H1 (cell line): ENCODE measurements at regions not wholly inside any gene's neighbourhood (a gene's known extent, or its start where the extent isn't known, plus 50 kb on each side); places are given as distances from the start of the nearest gene placed in this dataset.

Experiments used
- CTCF ChIA-PET: fragments of 300-600 bp; sonication (Branson Sonifier 250); formaldehyde crosslinking; loops from one replicate; lab custom pipeline; 2021; ENCODE audit not compliant: partially characterized antibody; lab: Charles Lee
- POLR2A ChIA-PET: fragments of 300-600 bp; sonication (Branson Sonifier 250); formaldehyde crosslinking; loops from one replicate; lab custom pipeline; 2021; ENCODE audit warnings: inconsistent platforms; ENCODE audit not compliant: partially characterized antibody; lab: Charles Lee
- DNase-seq, 2 experiments: peaks; one replicate each; pipeline versions ENCODE4 v3.0.0 to v3.0.0-alpha.2; 2010 to 2022; ENCODE audit warnings: low spot score in 2 of 2, low read depth in 1 of 2, mixed read lengths in 1 of 2
- FAIRE-seq: peaks from 2 replicates; lab custom pipeline; 2011; peaks lifted over from hg19 to GRCh38; lab: Jason Lieb, UNC
- H2AFZ ChIP-seq: 2 replicates; pipeline ENCODE4 v1.8.1; 2012; ENCODE audit warnings: low read length, inconsistent platforms
- H2AK5ac ChIP-seq: 2 replicates; pipeline ENCODE4 v1.6.1; 2013; ENCODE audit warnings: low read depth, low read length
- H2BK120ac ChIP-seq: replicated peaks from 2 replicates; pipeline ENCODE3; 2013; ENCODE audit warnings: low read depth, low read length, inconsistent platforms
- H2BK12ac ChIP-seq: 2 replicates; pipeline ENCODE4 v1.6.1; 2013; ENCODE audit warnings: low read depth, low read length
- H2BK15ac ChIP-seq: 2 replicates; pipeline ENCODE4 v1.6.1; 2013; ENCODE audit warnings: low read length
- H2BK20ac ChIP-seq: 2 replicates; pipeline ENCODE4 v1.6.1; 2013; ENCODE audit warnings: low read length
- H2BK5ac ChIP-seq: 2 replicates; pipeline ENCODE4 v1.6.1; 2013; ENCODE audit warnings: low read depth, low read length
- H3K14ac ChIP-seq: 2 replicates; pipeline ENCODE4 v1.6.1; 2013; ENCODE audit warnings: inconsistent platforms; ENCODE audit not compliant: insufficient read length
- H3K18ac ChIP-seq: 2 replicates; pipeline ENCODE4 v1.6.1; 2013; ENCODE audit warnings: low read length; ENCODE audit errors: extremely low read depth
- H3K23ac ChIP-seq: 2 replicates; pipeline ENCODE4 v1.6.1; 2013; ENCODE audit warnings: inconsistent platforms; ENCODE audit not compliant: insufficient read length
- H3K23me2 ChIP-seq: 2 replicates; pipeline ENCODE4 v1.6.1; 2013; ENCODE audit warnings: low read depth, low read length
- H3K27ac ChIP-seq: 2 replicates; pipeline ENCODE4 v1.6.1; 2011; ENCODE audit warnings: low read depth, low read length, inconsistent platforms
- H3K27me3 ChIP-seq, 4 experiments: replicated peaks in 1 of 4; 1 replicate in 1 of 4; 2 replicates in 3 of 4; pipeline versions ENCODE4 v1.6.1 to v1.8.1; 2011 to 2013; ENCODE audit warnings: low read length in 3 of 4, mild to moderate bottlenecking in 3 of 4, inconsistent platforms in 2 of 4, mixed read lengths in 2 of 4, moderate library complexity in 1 of 4; ENCODE audit not compliant: control insufficient read depth in 3 of 4, insufficient read depth in 3 of 4; ENCODE audit errors: extremely low read depth in 1 of 4
- H3K36me3 ChIP-seq, 4 experiments: 2 replicates each; pipeline versions ENCODE4 v1.6.1 to v1.8.1; 2011 to 2013; ENCODE audit warnings: mild to moderate bottlenecking in 4 of 4, low read length in 3 of 4, moderate library complexity in 2 of 4, control low read depth in 1 of 4, inconsistent platforms in 1 of 4; ENCODE audit not compliant: insufficient read depth in 4 of 4, control insufficient read depth in 2 of 4
- H3K4ac ChIP-seq: replicated peaks from 2 replicates; pipeline ENCODE3; 2013; ENCODE audit warnings: low read length, low read depth, mixed read lengths, inconsistent platforms; ENCODE audit not compliant: insufficient read length
- H3K4me1 ChIP-seq, 4 experiments: replicated peaks in 1 of 4; 1 replicate in 1 of 4; 2 replicates in 3 of 4; pipeline versions ENCODE4 v1.6.1 to v1.8.1; 2011 to 2013; ENCODE audit warnings: low read length in 3 of 4, inconsistent platforms in 2 of 4, mixed read lengths in 1 of 4; ENCODE audit not compliant: insufficient read depth in 4 of 4, control insufficient read depth in 3 of 4
- H3K4me2 ChIP-seq, 2 experiments: 2 replicates each; pipeline versions ENCODE4 v1.6.1 to v1.8.1; 2011 to 2013; ENCODE audit warnings: low read depth in 2 of 2, low read length in 2 of 2, control low read depth in 1 of 2, inconsistent platforms in 1 of 2, mild to moderate bottlenecking in 1 of 2; ENCODE audit not compliant: insufficient read depth in 1 of 2
- H3K4me3 ChIP-seq, 4 experiments: fragments of 200-600, 300-600 bp in 1 of 4; sonication (generic), shearing (Covaris generic), sonication (Bioruptor Twin) in 1 of 4; 2 replicates each; pipeline versions ENCODE4 v1.5.1 to v1.8.1; 2011 to 2016; ENCODE audit warnings: low read length in 4 of 4, low read depth in 3 of 4, control low read depth in 2 of 4, inconsistent platforms in 2 of 4, mild to moderate bottlenecking in 2 of 4, mixed read lengths in 1 of 4, moderate library complexity in 1 of 4; ENCODE audit not compliant: insufficient read depth in 2 of 4; ENCODE audit errors: extremely low read depth in 1 of 4
- H3K56ac ChIP-seq: replicated peaks from 2 replicates; pipeline ENCODE3; 2013; ENCODE audit warnings: low read depth, mild to moderate bottlenecking, mixed read lengths, low read length, inconsistent platforms; ENCODE audit not compliant: insufficient read length
- H3K79me1 ChIP-seq: 2 replicates; pipeline ENCODE4 v1.6.1; 2013; ENCODE audit warnings: low read depth, low read length, control low read depth
- H3K79me2 ChIP-seq, 2 experiments: 2 replicates each; pipeline versions ENCODE4 v1.6.1 to v1.8.1; 2012 to 2013; ENCODE audit warnings: low read length in 2 of 2, mild to moderate bottlenecking in 2 of 2, inconsistent platforms in 1 of 2; ENCODE audit not compliant: insufficient read depth in 2 of 2, control insufficient read depth in 1 of 2
- H3K9ac ChIP-seq, 4 experiments: replicated peaks in 1 of 4; 1 replicate in 1 of 4; 2 replicates in 3 of 4; pipeline versions ENCODE4 v1.6.1 to v1.8.1; 2011 to 2013; ENCODE audit warnings: low read depth in 3 of 4, low read length in 3 of 4, control low read depth in 2 of 4, mild to moderate bottlenecking in 2 of 4, moderate library complexity in 2 of 4, inconsistent platforms in 1 of 4; ENCODE audit errors: extremely low read depth in 1 of 4
- H3K9me3 ChIP-seq, 2 experiments: 2 replicates each; pipeline versions ENCODE4 v1.6.1 to v1.8.1; 2012 to 2013; ENCODE audit warnings: mild to moderate bottlenecking in 2 of 2, moderate library complexity in 2 of 2, control low read depth in 1 of 2, inconsistent platforms in 1 of 2, low read depth in 1 of 2, low read length in 1 of 2, mixed read lengths in 1 of 2; ENCODE audit not compliant: insufficient read depth in 2 of 2
- H4K20me1 ChIP-seq, 2 experiments: replicated peaks in 1 of 2; 2 replicates each; pipeline versions ENCODE3 to v1.8.1; 2011 to 2013; ENCODE audit warnings: inconsistent platforms in 2 of 2, low read length in 2 of 2, mild to moderate bottlenecking in 1 of 2; ENCODE audit not compliant: insufficient read depth in 2 of 2, control insufficient read depth in 1 of 2
- H4K5ac ChIP-seq: 2 replicates; pipeline ENCODE4 v1.6.1; 2013; ENCODE audit warnings: low read length, low read depth, mixed read lengths, inconsistent platforms; ENCODE audit not compliant: insufficient read length
- H4K8ac ChIP-seq: 2 replicates; pipeline ENCODE4 v1.8.0; 2013; ENCODE audit warnings: mild to moderate bottlenecking, moderate library complexity, low read length, inconsistent platforms; ENCODE audit not compliant: insufficient read depth; ENCODE audit errors: extremely low read depth
- H4K91ac ChIP-seq: replicated peaks from 2 replicates; pipeline ENCODE3; 2013; ENCODE audit warnings: low read length, mixed read lengths, inconsistent platforms; ENCODE audit not compliant: insufficient read length
- CHD1 ChIP-seq: IDR thresholded peaks from 2 replicates; pipeline ENCODE4 v1.6.1; 2012; ENCODE audit warnings: low read depth, low read length, improper control_type of control experiment
- CREB1 ChIP-seq: IDR thresholded peaks from 2 replicates; pipeline ENCODE4 v1.6.1; 2012; ENCODE audit warnings: inconsistent platforms
- FOSL1 ChIP-seq: IDR thresholded peaks from 2 replicates; pipeline ENCODE4 v1.6.1; 2011; ENCODE audit warnings: mild to moderate bottlenecking, low read depth, low read length, moderate library complexity; ENCODE audit not compliant: insufficient read depth
- GABPA ChIP-seq: IDR thresholded peaks from 2 replicates; pipeline ENCODE4 v1.6.1; 2011; ENCODE audit warnings: mild to moderate bottlenecking, low read length, moderate library complexity, borderline replicate concordance; ENCODE audit not compliant: insufficient read depth
- HDAC6 ChIP-seq: IDR thresholded peaks from one replicate; pipeline ENCODE4 v1.7.1; 2012; ENCODE audit warnings: low read depth, mild to moderate bottlenecking, inconsistent platforms, low read length, moderate library complexity
- NANOG ChIP-seq: IDR thresholded peaks from 2 replicates; pipeline ENCODE4 v1.6.1; 2011; ENCODE audit warnings: low read length, low read depth, mild to moderate bottlenecking, inconsistent platforms; ENCODE audit not compliant: insufficient read depth, poor library complexity, severe bottlenecking
- NRF1 ChIP-seq: IDR thresholded peaks from 2 replicates; pipeline ENCODE4 v1.6.1; 2011; ENCODE audit warnings: mild to moderate bottlenecking, low read depth, low read length, improper control_type of control experiment
- POLR2A ChIP-seq, 2 experiments: IDR thresholded peaks; 1 replicate in 1 of 2; 2 replicates in 1 of 2; pipeline ENCODE4 v1.6.1; 2011; ENCODE audit warnings: low read depth in 2 of 2, low read length in 2 of 2, mild to moderate bottlenecking in 2 of 2; ENCODE audit errors: control extremely low read depth in 1 of 2
- RNF2 ChIP-seq: fragments of 200-900, 300-1000 bp; sonication (generic); IDR thresholded peaks from 2 replicates; pipeline ENCODE4 v1.7.1; 2016; ENCODE audit warnings: borderline replicate concordance, low read depth, mild to moderate bottlenecking, antibody characterized with exemption, low read length; ENCODE audit not compliant: poor library complexity, severe bottlenecking; ENCODE audit errors: missing control alignments
- RXRA ChIP-seq: IDR thresholded peaks from 2 replicates; pipeline ENCODE4 v1.6.1; 2011; ENCODE audit warnings: low read depth, mild to moderate bottlenecking, low read length, moderate library complexity; ENCODE audit not compliant: insufficient read depth
- WGBS, 2 experiments: shearing (Covaris generic) in 1 of 2; methylation state at CpG; one replicate each; pipeline versions ENCODE4 v1.1.6 to v1.1.7; 2013 to 2015; ENCODE audit warnings: low lambda C conversion rate in 2 of 2, mixed read lengths in 2 of 2, inconsistent platforms in 1 of 2, low coverage in 1 of 2, missing lambda C conversion rate in 1 of 2; ENCODE audit not compliant: insufficient replicate concordance in 2 of 2, insufficient coverage in 1 of 2, insufficient read length in 1 of 2; ENCODE audit errors: extremely low coverage in 1 of 2, missing lambda C conversion rate in 1 of 2; 5-methylcytosine and 5-hydroxymethylcytosine counted together
- TF ChIP-seq, protein P1 (sequence below): IDR thresholded peaks from 2 replicates; pipeline ENCODE4 v1.6.1; 2012; ENCODE audit warnings: inconsistent platforms
- TF ChIP-seq, protein P2 (sequence below): IDR thresholded peaks from 2 replicates; pipeline ENCODE4 v1.6.1; 2011; ENCODE audit warnings: low read length, improper control_type of control experiment

DNA sequence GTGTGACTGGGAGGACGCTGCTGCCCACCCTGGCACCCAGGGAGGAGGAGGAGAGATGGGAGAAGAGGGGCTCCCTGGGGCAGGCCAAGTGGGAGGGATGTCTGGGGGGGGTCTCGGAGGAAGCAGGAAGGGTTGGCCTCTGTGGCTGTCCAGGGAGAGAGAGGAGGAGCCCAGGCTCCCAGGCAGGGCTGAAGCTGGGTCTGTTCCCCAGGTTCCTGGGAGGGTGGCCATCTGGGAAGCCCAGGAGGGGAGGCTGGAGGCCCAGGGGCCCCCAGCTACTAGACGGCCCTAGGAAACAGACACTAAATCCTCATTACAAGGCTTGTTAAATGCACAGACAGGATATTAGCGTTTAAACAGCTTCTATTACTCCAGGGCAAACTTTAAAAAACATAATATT lies 139.8 kb downstream of the ENGASE start:
- no peak overlapping the region for H4K5ac ChIP-seq
- TF ChIP-seq GABPA: no peak
- TF ChIP-seq, protein P1, sequence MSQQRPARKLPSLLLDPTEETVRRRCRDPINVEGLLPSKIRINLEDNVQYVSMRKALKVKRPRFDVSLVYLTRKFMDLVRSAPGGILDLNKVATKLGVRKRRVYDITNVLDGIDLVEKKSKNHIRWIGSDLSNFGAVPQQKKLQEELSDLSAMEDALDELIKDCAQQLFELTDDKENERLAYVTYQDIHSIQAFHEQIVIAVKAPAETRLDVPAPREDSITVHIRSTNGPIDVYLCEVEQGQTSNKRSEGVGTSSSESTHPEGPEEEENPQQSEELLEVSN: no peak
- TF ChIP-seq, protein P2, sequence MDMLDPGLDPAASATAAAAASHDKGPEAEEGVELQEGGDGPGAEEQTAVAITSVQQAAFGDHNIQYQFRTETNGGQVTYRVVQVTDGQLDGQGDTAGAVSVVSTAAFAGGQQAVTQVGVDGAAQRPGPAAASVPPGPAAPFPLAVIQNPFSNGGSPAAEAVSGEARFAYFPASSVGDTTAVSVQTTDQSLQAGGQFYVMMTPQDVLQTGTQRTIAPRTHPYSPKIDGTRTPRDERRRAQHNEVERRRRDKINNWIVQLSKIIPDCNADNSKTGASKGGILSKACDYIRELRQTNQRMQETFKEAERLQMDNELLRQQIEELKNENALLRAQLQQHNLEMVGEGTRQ: no peak
- no peak for TF ChIP-seq NANOG
- no peak for TF ChIP-seq CHD1
- no peak for TF ChIP-seq RNF2
- TF ChIP-seq NRF1: no peak
- no peak for TF ChIP-seq HDAC6
- TF ChIP-seq POLR2A (IDR thresholded peaks at IDR 0.05; ENCODE audit: control extremely low read depth in 1 of 2, low read depth in 2 of 2, low read length in 2 of 2): no peak
- TF ChIP-seq FOSL1: no peak
- no peak for TF ChIP-seq RXRA
- no peak for TF ChIP-seq CREB1
- TF ChIP-seq, all 59 proteins: peak for 0
- H2BK15ac ChIP-seq: no peak overlapping the region
- no peaks in the 10 kb centered on the region for H3K27me3 ChIP-seq
- no peak overlapping the region for H3K4me2 ChIP-seq
- WGBS, 2 experiments: 89% methylated on average over 4 of the region's 4 CpGs; no CpG with 5 or more reads in 1 of the 2 experiments
- DNase-seq (no peak), FAIRE-seq (no peak)
- H3K56ac ChIP-seq: no peak overlapping the region
- ChIA-PET CTCF (interaction anchor here (0.6 to 4.3 kb wide), 8 partner anchors 8 to 1961 kb away, joined by 3 to 16 read pairs (median 4); no protein-coding TSS in a partner anchor), POLR2A (interaction anchor here (0.9 kb wide), 1 partner anchor 27 kb away, joined by 3 read pairs; no protein-coding TSS in a partner anchor)
- no peaks in the 10 kb centered on the region for H3K23me2 ChIP-seq
- no peak overlapping the region for H2BK20ac ChIP-seq
- no peak overlapping the region for H3K27ac ChIP-seq
- H3K4me1 ChIP-seq: peaks cover 0 to 42% (median 27%) of the 10 kb centered on the region in 4 experiments; a peak in 6 of 7 replicates
- H3K4ac ChIP-seq: no peak overlapping the region
- no peaks in the 10 kb centered on the region; the same call in 1 of the 2 replicates for H3K79me1 ChIP-seq
- no peaks in the 10 kb centered on the region for H3K9me3 ChIP-seq
- no peaks in the 10 kb centered on the region for H4K20me1 ChIP-seq
- H4K8ac ChIP-seq: peak overlapping the region; percentile 37; the same call in 1 of the 2 replicates
- no peak overlapping the region for H2AFZ ChIP-seq
- H3K4me3 ChIP-seq: no peak overlapping the region
- H3K36me3 ChIP-seq: no peaks in the 10 kb centered on the region
- H4K91ac ChIP-seq: no peak overlapping the region
- H3K9ac ChIP-seq: no peak overlapping the region
- H3K14ac ChIP-seq: no peak overlapping the region
- no peak overlapping the region for H3K18ac ChIP-seq
- no peaks in the 10 kb centered on the region for H3K79me2 ChIP-seq
- H2AK5ac ChIP-seq: 0 out of 2 replicates have a peak overlapping the region, but pooled peaks have one; percentile 53
- no peak overlapping the region for H3K23ac ChIP-seq
- no peak overlapping the region for H2BK12ac ChIP-seq
- no peak overlapping the region for H2BK5ac ChIP-seq
- no peak overlapping the region for H2BK120ac ChIP-seq
